ENCODE measurements at regions not wholly inside any gene's neighbourhood (a gene's known extent, or its start where the extent isn't known, plus 50 kb on each side); places are given as distances from the start of the nearest gene placed in this dataset.

- peak in 1 of 2 experiments; percentile 37 for DNase-seq
Observed at GRCh38 chr11:79762279-79762921, 321.6 kb upstream of the TENM4 start.

GRCh38 chr11:79758325-79758724 is 317.5 kb upstream of the TENM4 start:
- DNase-seq = no peak

GRCh38 chr11:79747406-79747805 is 306.6 kb upstream of the TENM4 start:
- DNase-seq = no peak

- DNase-seq = no peak
Observed at GRCh38 chr11:79744941-79745340, 304.1 kb upstream of the TENM4 start.

GRCh38 chr11:79742176-79742575 is 301.3 kb upstream of the TENM4 start:
- DNase-seq = no peak

- DNase-seq = no peak
Observed at GRCh38 chr11:79739591-79739990, 298.8 kb upstream of the TENM4 start.

GRCh38 chr11:79727221-79727620 is 286.4 kb upstream of the TENM4 start:
- DNase-seq = no peak

GRCh38 chr11:79720115-79720514 is 279.3 kb upstream of the TENM4 start:
- no peak for DNase-seq

- peak; percentile 51 to 68 for DNase-seq
Observed at GRCh38 chr11:79708319-79708932, 267.6 kb upstream of the TENM4 start.

- no peak for DNase-seq
Observed at GRCh38 chr11:79705648-79706047, 264.8 kb upstream of the TENM4 start.

GRCh38 chr11:79702303-79702702 is 261.5 kb upstream of the TENM4 start:
- no peak for DNase-seq

- no peak for DNase-seq
Observed at GRCh38 chr11:79699246-79699645, 258.4 kb upstream of the TENM4 start.

- DNase-seq = no peak
Observed at GRCh38 chr11:79697905-79698304, 257.1 kb upstream of the TENM4 start.

GRCh38 chr11:79694368-79694767 is 253.5 kb upstream of the TENM4 start:
- DNase-seq = no peak

GRCh38 chr11:79691445-79691844 is 250.6 kb upstream of the TENM4 start:
- DNase-seq = no peak

- no peak for DNase-seq
Observed at GRCh38 chr11:79686703-79687419, 246.0 kb upstream of the TENM4 start.

- no peak for DNase-seq
Observed at GRCh38 chr11:79683930-79684329, 243.1 kb upstream of the TENM4 start.

GRCh38 chr11:79678780-79679452 is 238.1 kb upstream of the TENM4 start:
- no peak for DNase-seq

- DNase-seq = no peak
Observed at GRCh38 chr11:79676396-79676795, 235.6 kb upstream of the TENM4 start.

GRCh38 chr11:79675081-79675480 is 234.3 kb upstream of the TENM4 start:
- no peak for DNase-seq

- DNase-seq = no peak
Observed at GRCh38 chr11:79672786-79673185, 232.0 kb upstream of the TENM4 start.

- DNase-seq = no peak
Observed at GRCh38 chr11:79671401-79671800, 230.6 kb upstream of the TENM4 start.

GRCh38 chr11:79670882-79671281 is 230.1 kb upstream of the TENM4 start:
- DNase-seq = no peak

- no peak for DNase-seq
Observed at GRCh38 chr11:79668575-79668974, 227.7 kb upstream of the TENM4 start.

Data from NCI-H2081 (cell line).